HT1080 (cell line): ENCODE measurements at regions not wholly inside any gene's neighbourhood (a gene's known extent, or its start where the extent isn't known, plus 50 kb on each side); places are given as distances from the start of the nearest gene placed in this dataset.

Experiments used
- DNase-seq: peaks from one replicate; pipeline ENCODE4 v3.0.0-alpha.2; 2015; ENCODE audit warnings: low read depth

GRCh38 chr3:104960579-104960978, 406.1 kb upstream of the ALCAM start:
- DNase-seq, result no peak

- no peak for DNase-seq
These were observed 404.9 kb upstream of the ALCAM start for GRCh38 chr3:104961851-104962250.

GRCh38 chr3:104974316-104974715, 392.4 kb upstream of the ALCAM start:
- DNase-seq, result no peak

- no peak for DNase-seq
These were observed 389.0 kb upstream of the ALCAM start for GRCh38 chr3:104977719-104978118.

GRCh38 chr3:104982130-104982529, 384.6 kb upstream of the ALCAM start:
- no peak for DNase-seq

GRCh38 chr3:104987859-104988258, 378.9 kb upstream of the ALCAM start:
- DNase-seq, result no peak

- no peak for DNase-seq
These were observed 378.2 kb upstream of the ALCAM start for GRCh38 chr3:104988496-104988895.

- DNase-seq, result no peak
These were observed 376.8 kb upstream of the ALCAM start for GRCh38 chr3:104989878-104990277.

GRCh38 chr3:104990758-104991157, 376.0 kb upstream of the ALCAM start:
- no peak for DNase-seq

- DNase-seq, result no peak
These were observed 374.0 kb upstream of the ALCAM start for GRCh38 chr3:104992676-104993075.

- no peak for DNase-seq
These were observed 360.5 kb upstream of the ALCAM start for GRCh38 chr3:105006164-105006563.

- DNase-seq, result no peak
These were observed 353.1 kb upstream of the ALCAM start for GRCh38 chr3:105013657-105014056.

- DNase-seq, result no peak
These were observed 352.1 kb upstream of the ALCAM start for GRCh38 chr3:105014631-105015030.

GRCh38 chr3:105022813-105023212, 343.9 kb upstream of the ALCAM start:
- no peak for DNase-seq

- no peak for DNase-seq
These were observed 336.5 kb upstream of the ALCAM start for GRCh38 chr3:105030211-105030610.

- DNase-seq, result no peak
These were observed 334.2 kb upstream of the ALCAM start for GRCh38 chr3:105032541-105032940.

GRCh38 chr3:105033081-105033480, 333.6 kb upstream of the ALCAM start:
- no peak for DNase-seq

GRCh38 chr3:105039004-105039403, 327.7 kb upstream of the ALCAM start:
- DNase-seq, result no peak

- DNase-seq, result no peak
These were observed 326.6 kb upstream of the ALCAM start for GRCh38 chr3:105040026-105040622.

- no peak for DNase-seq
These were observed 324.1 kb upstream of the ALCAM start for GRCh38 chr3:105042586-105042985.

GRCh38 chr3:105051111-105051510, 315.6 kb upstream of the ALCAM start:
- DNase-seq, result no peak

GRCh38 chr3:105051972-105052371, 314.7 kb upstream of the ALCAM start:
- DNase-seq, result no peak

- DNase-seq, result no peak
These were observed 303.9 kb upstream of the ALCAM start for GRCh38 chr3:105062853-105063252.
